NCI-H774 (cell line): ENCODE measurements at regions not wholly inside any gene's neighbourhood (a gene's known extent, or its start where the extent isn't known, plus 50 kb on each side); places are given as distances from the start of the nearest gene placed in this dataset.

Source experiments
- DNase-seq: peaks from one replicate; lab custom pipeline; 2025; lab: John Stamatoyannopoulos, UW

DNA sequence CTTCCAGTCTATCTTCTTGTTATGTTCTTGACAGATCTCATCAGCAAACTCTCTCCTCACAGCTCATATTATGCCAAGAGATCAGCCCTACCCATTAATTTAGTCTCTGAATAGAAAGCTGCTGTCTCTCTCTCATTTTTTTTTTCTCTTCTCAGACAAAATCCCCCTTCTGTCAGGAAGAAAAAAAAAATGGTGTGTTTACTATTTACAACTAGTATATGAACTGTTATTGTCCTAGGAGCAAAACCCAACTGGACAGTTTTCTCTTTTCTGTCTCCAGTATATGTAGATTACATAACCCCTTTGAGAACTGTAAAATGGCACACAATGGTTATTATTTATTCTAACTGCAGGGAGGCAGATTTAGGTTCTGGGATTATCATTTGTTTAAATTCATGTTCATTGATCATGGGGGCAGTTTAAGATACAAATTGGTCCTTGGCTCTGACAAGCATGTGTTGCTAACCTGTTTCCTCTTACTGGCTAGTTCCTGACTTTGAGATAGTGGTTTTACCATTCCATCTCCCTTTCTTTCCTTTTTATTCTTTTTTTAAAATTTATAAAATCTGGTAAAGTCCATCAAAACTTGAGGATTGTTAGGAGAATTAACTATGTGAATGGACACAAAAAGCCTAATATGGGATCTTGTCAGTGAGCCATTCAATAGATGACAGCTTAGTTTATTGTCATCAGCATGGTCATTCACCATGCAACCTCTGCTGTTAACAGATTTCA, 210.0 kb upstream of the PAPPA start:
- no peak for DNase-seq

DNA sequence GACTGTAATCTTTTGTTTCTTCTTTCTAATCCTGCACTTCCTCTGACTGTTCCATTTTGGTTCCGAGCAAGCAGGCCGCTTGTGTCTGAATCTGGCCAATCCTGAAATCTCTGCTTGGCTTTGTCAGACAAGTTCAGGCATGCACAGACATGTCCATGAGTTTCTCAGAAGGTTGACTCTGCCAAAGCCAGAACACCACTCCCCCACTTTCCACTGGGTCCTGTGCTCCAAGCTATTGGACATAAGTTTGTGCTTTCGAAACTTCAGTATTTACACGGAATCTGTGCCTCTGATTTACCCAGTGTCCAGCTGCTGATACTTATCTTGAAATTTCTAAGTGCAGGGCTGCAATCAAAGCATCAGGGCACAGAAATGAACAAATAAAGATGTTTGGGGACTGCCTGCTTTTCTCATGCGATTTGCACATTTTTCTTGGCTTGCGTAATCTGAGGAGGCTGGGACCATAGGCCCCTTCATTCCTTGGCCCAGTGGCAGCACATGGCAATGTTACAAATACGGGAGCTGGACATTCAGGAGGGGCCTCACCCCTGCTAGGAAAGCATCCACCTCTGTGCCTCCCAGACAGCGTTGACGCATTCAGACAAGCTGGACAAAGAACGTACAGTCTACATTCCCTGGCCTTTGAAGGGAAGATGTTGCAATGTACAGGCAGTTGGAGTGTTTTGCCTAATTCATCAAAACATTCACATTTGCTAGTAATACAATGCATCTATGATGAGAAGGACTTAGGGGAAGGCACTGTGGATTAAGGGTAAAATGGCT, 209.2 kb upstream of the PAPPA start:
- no peak for DNase-seq

DNA sequence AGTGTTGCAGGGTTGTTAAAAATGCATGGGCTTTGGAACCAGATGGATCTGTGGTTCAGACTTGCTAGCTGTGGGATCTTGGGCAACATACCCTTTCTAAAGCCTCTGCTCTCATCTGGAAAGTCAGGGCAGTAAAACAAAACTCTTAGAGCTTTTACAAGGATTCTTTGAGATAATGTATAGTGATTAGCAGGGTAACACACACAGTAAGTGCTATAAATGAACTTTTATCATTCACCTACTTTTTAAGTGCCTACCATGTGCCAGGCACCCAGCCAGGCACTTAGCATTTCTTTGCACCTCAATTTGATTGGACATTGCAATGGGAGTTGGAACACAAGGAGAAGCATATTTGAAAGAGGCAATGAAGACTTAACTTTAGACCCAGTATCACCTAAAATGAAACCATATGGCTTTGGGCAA, 208.6 kb upstream of the PAPPA start:
- DNase-seq = no peak

DNA sequence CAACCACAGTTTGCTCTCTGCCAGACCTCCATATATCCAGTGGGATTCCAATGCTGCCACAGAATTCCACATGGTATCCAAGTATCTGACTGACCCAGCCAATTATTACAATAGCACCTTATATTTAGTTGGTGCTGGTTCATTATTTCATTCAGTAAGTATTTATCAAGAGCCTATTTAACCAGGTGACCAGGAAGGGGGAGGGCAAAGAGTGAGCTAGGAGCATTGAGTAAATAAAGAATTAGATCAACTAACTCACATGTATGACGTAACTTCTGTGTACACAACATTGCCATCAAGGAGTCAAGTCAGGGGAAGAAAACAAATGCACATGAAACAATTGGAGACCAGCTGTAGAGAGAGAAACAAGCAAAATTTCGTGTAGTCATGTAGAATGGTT, 207.1 kb upstream of the PAPPA start:
- DNase-seq = peak; percentile 64

DNA sequence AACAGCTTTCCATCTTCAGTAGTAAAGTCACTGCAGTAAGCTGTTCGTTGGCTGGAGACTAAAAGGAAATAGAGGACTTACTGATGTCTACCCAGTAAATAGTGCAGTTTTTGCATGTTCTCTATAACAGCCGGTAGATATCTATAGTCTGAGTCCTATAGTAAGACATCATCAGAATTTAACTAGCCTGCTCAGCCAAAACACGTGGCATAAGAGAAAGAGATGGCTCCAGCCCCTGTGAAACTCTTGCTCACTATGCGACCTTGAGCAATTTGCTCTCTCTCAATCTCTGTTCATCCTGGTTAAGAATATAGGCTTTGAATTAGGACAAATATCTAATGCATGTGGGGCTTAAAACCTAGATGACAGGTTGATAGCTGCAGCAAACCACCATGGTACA, 201.6 kb upstream of the PAPPA start:
- no peak for DNase-seq

DNA sequence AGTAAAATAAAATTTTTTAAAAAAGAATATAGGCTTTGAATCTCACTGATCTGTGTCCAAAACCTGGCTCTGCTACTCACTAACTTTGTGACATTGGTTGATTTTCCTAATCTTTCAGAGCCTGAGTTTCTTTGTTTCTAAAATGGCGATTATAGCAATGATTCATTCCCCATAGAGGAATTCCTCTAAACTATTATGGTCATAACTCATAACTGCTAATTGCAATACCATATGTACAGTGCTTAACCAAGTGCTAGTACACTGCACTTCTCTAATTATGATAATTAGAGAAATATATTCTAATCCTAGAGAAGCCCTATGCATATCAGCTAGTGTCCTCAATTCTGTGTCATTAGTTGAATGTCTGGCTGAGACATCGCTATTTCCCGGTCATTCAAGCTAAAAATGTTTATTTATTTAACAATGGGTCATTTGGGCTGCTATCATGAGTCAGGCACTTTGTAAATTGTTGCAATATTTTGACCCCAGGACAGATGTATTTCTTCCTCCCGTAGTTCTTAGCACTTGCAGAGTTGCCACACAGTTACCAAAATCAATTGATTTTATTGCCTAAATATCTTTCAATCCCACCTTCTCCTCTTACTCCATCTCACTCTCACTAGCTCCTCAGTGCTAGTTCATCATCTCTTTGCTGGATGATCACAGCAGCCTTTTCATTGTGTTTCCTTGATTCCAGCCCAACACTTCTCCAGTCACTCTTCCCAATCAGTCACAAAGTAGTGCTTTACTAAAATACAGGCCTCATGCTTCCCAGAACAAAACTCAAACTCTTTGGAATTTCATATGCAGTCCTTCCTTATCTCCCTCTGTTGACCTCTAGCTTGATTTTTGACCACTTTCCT, 200.9 kb upstream of the PAPPA start:
- DNase-seq = no peak

DNA sequence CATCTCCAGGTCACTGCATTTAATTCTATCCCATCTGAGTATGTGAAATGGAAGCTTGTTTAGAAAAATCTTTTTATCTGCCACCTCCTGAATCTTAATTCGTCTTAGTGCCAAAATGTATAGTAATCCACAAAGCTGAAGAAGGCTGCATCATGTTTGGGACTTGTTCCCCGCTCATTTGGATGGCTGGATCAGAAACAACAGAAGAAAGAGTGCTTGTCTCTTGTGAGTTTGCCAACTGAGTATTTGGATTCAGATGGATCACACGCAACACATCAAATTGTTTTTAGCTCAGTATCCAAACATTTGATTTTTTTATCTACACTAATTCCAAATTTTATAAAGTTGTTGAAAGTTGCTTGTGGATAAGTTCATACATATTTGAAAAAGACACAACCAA, 197.2 kb upstream of the PAPPA start:
- DNase-seq = no peak

DNA sequence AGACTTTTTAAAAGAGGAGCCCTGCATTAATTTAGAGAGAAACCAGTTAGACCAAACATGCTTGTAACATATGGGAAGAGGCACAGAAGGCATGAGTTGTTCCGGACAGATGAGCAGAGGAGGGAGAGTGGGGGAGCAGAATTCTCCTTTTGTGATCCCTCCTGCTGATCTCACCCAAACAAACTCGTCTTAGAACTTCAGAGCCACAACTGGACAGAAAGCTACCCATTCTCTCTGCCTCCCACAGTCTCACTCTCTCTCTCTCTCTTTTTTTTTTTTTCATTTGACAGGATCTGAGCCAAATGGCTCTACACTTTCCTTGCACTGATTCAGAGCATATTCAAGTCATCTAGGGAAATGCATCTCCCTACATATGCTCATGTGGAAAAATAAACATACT, 196.0 kb upstream of the PAPPA start:
- DNase-seq = no peak

DNA sequence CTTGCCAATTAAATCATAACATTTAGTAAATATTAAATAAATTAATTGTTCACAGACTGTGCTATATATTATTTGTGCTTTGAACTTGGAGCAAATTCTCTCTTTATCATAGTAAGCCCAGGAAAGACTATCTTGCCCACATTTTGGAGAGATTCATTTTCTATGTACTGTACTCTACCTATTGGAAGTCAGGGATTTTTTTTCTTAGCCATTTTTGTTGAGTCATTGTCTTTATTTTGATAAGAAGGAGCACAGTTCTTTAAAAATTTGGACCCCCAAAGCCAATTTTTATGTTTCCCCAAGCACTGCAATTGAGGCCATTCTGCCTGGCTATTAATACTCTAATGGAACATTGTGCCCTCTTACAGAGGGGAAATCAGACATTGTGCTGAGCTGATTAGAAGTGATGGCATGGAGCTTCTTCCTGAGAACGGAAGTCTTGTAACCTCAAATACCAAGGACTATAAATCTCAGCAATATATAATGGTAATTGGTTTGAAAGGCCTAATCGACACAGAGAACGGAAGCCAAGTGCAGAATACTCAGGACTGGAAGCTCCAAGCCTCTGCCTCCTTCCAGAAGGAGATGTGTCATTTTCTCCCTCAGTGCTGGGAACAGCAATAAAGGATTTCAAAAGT, 188.8 kb upstream of the PAPPA start:
- no peak for DNase-seq

DNA sequence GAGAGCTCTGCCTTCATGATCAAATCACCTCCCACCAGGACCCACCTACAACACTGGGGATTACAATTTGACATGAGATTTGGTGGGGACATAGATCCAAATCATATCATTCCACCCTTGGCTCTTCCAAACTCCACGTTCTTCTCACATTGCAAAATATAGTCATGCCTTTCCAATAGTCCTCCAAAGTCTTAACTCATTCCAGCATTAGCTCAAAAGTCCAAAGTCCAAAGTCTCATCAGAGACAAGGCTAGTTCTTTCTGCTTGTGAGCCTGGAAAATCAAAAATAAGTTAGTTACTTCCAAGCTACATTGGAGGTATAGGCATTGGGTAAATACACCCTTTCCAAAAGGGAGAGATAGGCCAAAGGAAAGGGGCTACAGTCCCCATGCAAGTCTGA, 186.9 kb upstream of the PAPPA start:
- no peak for DNase-seq

DNA sequence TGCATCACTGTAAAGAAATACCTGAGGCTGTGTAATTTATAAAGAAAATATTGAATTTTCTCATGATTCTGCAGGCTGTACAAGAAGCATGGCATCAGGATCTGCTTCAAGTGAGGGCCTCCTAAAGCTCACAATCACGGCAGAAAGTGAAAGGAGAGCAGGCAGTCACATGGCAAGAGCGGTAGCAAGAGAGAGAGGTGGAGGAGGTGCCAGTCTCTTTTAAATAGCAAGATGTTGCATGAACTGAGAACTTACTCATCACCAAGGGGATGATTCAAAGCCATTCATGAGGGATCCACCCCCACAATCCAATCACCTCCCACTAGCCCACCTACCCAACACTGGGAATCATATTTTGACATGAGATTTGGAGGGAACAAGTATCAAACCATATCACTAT, 184.5 kb upstream of the PAPPA start:
- DNase-seq = no peak

DNA sequence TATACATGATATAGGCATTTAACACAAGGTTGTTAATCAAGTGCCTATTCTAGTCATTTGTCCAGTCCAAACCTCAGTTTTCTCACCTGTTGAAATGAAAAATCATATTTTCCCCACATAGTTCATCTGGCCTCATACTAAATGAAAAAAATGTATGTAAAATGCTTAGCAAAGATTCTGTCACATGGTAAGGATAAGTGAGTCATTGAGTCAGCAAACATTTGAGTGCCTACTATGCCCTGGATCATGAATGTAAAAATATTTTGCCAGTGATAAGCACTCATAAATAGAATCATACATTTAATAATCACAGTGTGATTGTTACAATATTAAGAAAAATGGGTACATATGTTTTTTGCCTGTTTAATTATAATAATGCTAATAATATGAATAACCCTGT, 181.2 kb upstream of the PAPPA start:
- no peak for DNase-seq

DNA sequence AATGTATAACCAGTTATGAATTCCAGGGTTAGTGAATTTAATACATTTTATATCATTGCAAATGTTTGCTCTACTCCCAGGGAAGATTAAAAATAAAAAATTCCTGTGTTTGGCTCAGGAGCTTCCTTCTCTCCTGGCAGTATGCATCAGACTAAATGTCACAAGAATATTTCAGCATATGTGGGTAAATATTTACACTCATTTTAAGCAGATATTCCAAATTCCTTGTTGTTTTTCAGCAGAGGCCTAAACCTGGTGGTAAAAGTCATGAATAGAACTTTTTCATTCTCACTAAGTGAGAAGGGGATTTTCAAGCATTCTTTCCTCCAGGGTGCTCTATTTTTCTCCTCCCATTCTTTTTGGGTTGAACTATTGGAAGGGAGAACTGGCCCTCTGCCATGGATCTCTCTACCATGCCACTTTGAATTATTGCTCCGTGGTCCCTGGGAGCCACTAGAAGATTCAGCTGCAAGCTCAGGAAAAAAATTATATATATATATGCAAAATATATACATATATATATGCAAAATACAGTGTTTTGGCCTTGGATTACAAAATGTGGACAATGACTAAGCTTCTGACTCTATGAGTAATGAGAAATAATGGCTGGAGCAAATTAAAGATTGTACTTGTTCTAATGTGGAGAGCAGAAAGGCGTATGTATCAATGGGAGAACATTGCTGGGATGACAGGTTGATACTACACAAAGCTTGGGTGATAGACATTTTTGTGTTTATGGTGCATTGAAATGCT, 180.6 kb upstream of the PAPPA start:
- no peak for DNase-seq

DNA sequence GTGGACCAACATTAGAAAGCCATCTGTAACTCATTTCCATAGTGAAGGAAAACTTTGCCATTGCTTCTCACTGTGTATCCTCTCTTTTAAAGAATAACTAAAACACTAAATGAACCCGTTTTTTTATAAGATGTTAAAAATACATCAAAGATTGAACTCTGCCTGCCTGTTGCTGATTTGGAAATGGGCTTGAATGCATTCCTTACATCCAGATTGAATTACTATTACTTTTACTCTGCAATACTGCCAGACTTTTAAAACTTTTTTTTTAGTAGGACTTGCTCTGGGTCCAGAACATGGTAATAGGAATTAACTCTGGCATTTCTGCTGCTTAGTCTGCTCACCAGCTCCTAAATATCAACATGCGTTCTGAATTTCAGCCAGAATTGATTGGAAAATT, 176.8 kb upstream of the PAPPA start:
- DNase-seq = no peak

DNA sequence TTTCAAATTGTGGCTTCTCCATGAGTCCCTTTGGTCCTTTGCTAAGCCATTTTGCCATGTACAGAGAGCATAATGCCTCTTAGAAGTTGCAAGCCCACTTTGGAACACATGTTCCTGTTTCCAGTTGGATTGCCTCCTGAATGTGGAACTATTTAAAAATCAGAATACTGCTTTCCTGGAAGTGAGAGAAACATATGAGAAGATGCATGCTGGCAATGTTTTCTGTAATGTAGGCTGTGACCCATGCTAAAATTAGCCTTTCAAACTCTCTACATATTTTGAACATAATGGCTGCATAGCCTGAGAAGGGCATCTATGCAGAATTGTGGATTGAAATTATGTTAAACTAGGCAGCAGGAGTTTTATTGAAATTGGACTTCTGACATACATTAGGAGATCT, 175.5 kb upstream of the PAPPA start:
- no peak for DNase-seq

DNA sequence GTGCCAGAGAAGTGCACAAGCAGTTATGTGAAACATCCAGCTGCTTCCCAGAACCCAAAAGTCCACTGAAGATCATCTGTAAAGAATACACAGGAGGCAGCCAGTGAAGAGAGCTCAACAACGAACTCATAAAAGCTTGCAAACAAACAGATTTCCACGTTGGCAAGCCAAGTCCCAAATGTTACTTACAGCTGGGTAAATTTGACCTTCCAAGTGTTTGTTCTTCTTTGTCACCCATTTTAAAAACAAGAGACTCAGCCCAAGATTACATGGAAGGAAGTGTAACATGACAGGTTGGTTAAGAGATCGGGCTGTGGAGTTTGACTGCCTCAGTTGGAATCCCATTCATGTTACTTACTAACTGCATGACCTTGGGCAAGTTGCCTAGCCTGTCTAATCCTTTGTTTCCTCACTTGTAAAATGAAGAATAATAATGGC, 174.9 kb upstream of the PAPPA start:
- DNase-seq = peak; percentile 26

DNA sequence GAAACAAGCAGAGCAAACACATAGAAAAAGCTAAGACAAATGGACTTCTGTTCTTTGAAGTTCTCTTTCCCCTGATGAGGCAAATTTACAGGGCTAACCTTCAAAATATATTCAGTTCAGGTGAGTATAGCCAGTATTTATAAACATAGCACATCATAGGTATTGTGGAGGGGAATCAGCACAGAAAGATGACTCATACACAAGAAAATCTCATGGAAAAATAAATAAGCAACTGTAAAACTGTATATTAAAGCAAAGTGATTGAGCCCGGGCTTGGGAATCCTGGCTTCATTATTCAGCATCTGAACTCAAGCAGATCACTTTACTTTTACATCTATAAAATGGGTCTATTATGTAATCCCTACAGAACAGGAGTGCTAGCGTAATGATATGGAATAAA, 173.5 kb upstream of the PAPPA start:
- no peak for DNase-seq

DNA sequence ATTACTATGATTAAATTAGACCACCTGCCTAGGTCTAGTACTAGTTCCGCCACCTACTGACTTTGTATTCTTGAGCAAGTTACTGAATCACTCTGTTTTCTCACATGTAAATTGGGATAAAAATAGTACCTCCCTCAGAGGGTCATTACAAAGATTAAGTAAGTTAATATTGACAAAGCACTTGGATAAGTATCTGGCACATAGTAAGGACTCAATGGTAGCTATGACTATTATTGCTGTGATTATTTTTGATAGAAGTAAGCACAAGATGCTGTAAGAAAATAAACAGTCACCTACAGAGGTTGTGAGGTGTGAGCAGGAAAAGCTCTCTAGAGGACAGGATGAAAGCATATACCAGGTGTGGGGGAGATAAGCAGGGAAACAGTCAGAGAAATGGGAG, 173.1 kb upstream of the PAPPA start:
- DNase-seq = peak; percentile 34

DNA sequence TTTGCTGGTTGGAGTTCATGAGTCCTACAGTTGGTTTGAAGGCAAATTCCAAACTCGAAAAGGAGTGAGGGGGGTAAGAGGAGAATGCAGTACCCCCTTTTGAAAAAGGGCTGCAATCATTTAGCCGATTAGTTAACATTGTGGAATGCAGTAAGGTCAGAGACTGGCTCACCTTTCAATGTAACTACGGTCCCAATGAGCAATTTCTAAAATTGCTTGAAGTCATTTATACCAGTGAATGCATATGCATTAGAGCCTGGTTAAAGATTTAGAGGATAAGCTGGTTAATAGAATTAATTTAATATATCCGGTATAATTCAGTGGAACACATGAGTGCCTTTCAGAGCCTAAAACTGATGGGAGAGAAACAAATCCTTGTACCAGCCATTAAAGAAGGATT, 172.6 kb upstream of the PAPPA start:
- no peak for DNase-seq

DNA sequence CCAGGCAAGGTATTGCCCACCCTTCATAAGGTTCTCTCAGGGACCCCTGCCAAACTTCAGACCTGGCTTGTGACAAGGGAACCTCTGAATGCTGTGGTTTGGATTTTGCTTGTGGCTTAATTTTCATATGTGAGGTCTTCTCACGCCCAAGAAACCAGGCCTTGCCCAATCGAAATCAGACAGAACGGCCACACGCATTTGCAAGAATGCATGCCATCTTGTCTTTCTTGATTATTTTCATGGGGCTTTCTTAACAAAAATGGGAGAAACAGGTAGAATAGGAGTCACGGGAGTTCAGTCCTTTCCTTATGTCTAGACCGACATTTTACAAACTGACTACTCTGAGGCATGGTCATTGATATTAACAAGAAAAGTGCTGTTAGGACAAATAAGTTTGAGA, 170.2 kb upstream of the PAPPA start:
- DNase-seq = no peak

DNA sequence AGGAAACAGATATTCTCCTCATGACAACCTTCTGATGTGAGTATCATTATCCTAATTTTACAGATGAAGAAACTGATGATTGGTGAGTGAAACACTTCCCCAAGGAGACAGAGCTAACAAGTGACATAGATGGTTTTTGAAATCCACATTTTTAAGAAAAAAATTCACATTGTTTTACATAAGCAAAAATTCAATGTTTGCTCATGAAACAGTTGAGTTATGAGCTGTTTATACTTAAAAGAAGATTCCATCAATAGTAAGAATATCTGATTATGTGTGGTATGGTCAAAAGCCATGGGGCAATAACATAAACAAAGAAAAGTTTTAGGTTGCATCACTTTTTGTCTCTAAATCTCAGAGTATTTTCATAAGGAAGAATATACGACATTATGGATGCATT, 167.9 kb upstream of the PAPPA start:
- no peak for DNase-seq

DNA sequence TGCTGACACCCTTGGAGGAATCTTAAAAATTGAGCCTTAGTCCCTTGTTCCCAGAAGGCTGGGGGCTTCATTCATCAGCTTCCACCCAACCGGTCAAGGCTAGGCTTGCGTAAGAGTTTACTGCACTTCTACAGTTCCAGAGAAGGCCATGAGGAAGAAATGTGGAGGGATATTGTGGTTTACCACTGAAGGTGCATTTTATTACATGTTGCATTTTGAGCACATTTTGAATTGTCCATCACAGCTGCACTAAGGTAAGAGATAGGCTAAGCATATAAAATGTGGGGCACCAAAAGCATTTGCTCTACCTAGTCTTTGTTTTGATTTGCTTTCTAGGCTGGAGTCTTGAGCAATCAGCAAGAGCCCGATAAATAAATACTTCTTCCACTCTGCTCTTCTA, 167.1 kb upstream of the PAPPA start:
- no peak for DNase-seq
